Smooth muscle cell (in vitro differentiated cells): ENCODE measurements at regions not wholly inside any gene's neighbourhood (a gene's known extent, or its start where the extent isn't known, plus 50 kb on each side); places are given as distances from the start of the nearest gene placed in this dataset.

Experiments used
- DNase-seq: peaks from one replicate; lab custom pipeline; 2025; ENCODE audit not compliant: unreplicated experiment; lab: John Stamatoyannopoulos, UW
- H2AFZ ChIP-seq: fragments of 200-600 bp; sonication (generic); 2 replicates; pipeline ENCODE4 v1.6.0; 2016; ENCODE audit warnings: antibody characterized with exemption, low read depth, mild to moderate bottlenecking
- H3F3A ChIP-seq: fragments of 200-600 bp; sonication (generic); 2 replicates; pipeline ENCODE4 v1.6.0; 2017; ENCODE audit warnings: antibody characterized with exemption, low read depth
- H3K27ac ChIP-seq: fragments of 200-600 bp; sonication (generic); 2 replicates; pipeline ENCODE4 v1.5.1; 2016; ENCODE audit warnings: low read depth, mild to moderate bottlenecking
- H3K27me3 ChIP-seq: fragments of 200-600 bp; sonication (generic); 2 replicates; pipeline ENCODE4 v1.6.1; 2016; ENCODE audit warnings: low read depth, mild to moderate bottlenecking
- H3K36me3 ChIP-seq: fragments of 200-600 bp; sonication (generic); 2 replicates; pipeline ENCODE4 v1.5.1; 2016; ENCODE audit warnings: low read depth
- H3K4me1 ChIP-seq: fragments of 200-600 bp; sonication (generic); 2 replicates; pipeline ENCODE4 v1.5.1; 2016; ENCODE audit warnings: low read depth
- H3K4me2 ChIP-seq: fragments of 200-600 bp; sonication (generic); 2 replicates; pipeline ENCODE4 v1.6.0; 2016; ENCODE audit warnings: mild to moderate bottlenecking
- H3K4me3 ChIP-seq: fragments of 200-600 bp; sonication (generic); 2 replicates; pipeline ENCODE4 v1.5.1; 2016; ENCODE audit warnings: mild to moderate bottlenecking
- H3K79me2 ChIP-seq: fragments of 200-600 bp; sonication (generic); 2 replicates; pipeline ENCODE4 v1.6.0; 2016; ENCODE audit warnings: low read depth, mild to moderate bottlenecking
- H3K9ac ChIP-seq: fragments of 200-600 bp; sonication (generic); 2 replicates; pipeline ENCODE4 v1.6.0; 2016; ENCODE audit warnings: low read depth
- H3K9me3 ChIP-seq: fragments of 200-600 bp; sonication (generic); replicated peaks from 2 replicates; pipeline ENCODE4 v1.5.1; 2016; ENCODE audit warnings: low read depth
- H4K20me1 ChIP-seq: fragments of 200-600 bp; sonication (generic); 2 replicates; pipeline ENCODE4 v1.6.0; 2016; ENCODE audit warnings: low read depth
- WGBS: methylation state at CpG from one replicate; pipeline ENCODE4 v1.1.7; 2016; ENCODE audit warnings: low lambda C conversion rate; 5-methylcytosine and 5-hydroxymethylcytosine counted together
- TF ChIP-seq, protein P1 (sequence below): fragments of 200-600 bp; sonication (generic); IDR thresholded peaks from 2 replicates; pipeline ENCODE4 v1.5.1; 2017; ENCODE audit warnings: borderline replicate concordance, mild to moderate bottlenecking, antibody characterized with exemption; ENCODE audit not compliant: insufficient read depth, poor library complexity, severe bottlenecking

DNA sequence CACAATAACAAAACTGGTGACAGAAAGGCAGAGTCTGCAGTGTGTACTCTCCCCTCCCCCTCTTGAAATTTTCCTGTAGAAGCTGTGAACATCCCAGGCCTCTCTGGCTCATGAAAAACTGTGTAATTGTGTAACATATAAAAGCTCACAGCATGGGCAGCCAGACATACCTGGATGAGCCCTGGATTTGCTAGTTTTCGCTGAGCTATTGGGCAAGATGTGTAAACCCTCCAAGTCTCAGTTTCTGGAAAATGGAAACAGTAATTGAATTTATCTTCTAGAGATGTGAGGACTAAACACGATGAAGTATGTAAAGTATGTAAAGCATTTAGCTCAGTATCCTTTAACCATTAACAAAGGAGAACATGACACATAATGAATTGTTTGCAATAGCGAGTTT lies 143.2 kb upstream of the ANKH start:
- 16% methylated on average over 3 of the region's 3 CpGs for WGBS

GRCh38 chr5:15013654-15014463 lies 142.3 kb upstream of the ANKH start:
- H3K9ac ChIP-seq, result no peak overlapping the region
- no peak overlapping the region for H3K4me3 ChIP-seq
- no peak for DNase-seq
- 42% methylated on average over 3 of the region's 3 CpGs for WGBS
- no peak overlapping the region for H3K4me2 ChIP-seq
- H3K79me2 ChIP-seq, result no peaks in the 10 kb centered on the region
- no peaks in the 10 kb centered on the region for H3K27me3 ChIP-seq
- H3K36me3 ChIP-seq, result no peaks in the 10 kb centered on the region
- H4K20me1 ChIP-seq, result no peaks in the 10 kb centered on the region
- peaks cover 13% of the 10 kb centered on the region for H3F3A ChIP-seq
- H3K27ac ChIP-seq, result no peak overlapping the region
- H3K9me3 ChIP-seq, result no peaks in the 10 kb centered on the region
- no peak overlapping the region for H2AFZ ChIP-seq
- H3K4me1 ChIP-seq, result peaks cover 9% of the 10 kb centered on the region
- TF ChIP-seq, protein P1, sequence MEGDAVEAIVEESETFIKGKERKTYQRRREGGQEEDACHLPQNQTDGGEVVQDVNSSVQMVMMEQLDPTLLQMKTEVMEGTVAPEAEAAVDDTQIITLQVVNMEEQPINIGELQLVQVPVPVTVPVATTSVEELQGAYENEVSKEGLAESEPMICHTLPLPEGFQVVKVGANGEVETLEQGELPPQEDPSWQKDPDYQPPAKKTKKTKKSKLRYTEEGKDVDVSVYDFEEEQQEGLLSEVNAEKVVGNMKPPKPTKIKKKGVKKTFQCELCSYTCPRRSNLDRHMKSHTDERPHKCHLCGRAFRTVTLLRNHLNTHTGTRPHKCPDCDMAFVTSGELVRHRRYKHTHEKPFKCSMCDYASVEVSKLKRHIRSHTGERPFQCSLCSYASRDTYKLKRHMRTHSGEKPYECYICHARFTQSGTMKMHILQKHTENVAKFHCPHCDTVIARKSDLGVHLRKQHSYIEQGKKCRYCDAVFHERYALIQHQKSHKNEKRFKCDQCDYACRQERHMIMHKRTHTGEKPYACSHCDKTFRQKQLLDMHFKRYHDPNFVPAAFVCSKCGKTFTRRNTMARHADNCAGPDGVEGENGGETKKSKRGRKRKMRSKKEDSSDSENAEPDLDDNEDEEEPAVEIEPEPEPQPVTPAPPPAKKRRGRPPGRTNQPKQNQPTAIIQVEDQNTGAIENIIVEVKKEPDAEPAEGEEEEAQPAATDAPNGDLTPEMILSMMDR, result peak; percentile 69

More for the DNA sequence above, 143.2 kb upstream of the ANKH start:
- H3K9ac ChIP-seq, result no peak overlapping the region
- no peak overlapping the region for H3K4me3 ChIP-seq
- no peak for DNase-seq
- H3K9me3 ChIP-seq, result no peaks in the 10 kb centered on the region
- peak overlapping the region; percentile 31 for H3K27ac ChIP-seq
- TF ChIP-seq, protein P1, result no peak
- peak overlapping the region; percentile 52 for H2AFZ ChIP-seq
- no peaks in the 10 kb centered on the region for H3K4me1 ChIP-seq
- no peaks in the 10 kb centered on the region for H3K36me3 ChIP-seq
- H3F3A ChIP-seq, result peaks cover 4% of the 10 kb centered on the region
- no peaks in the 10 kb centered on the region for H4K20me1 ChIP-seq
- peak overlapping the region; percentile 56 for H3K4me2 ChIP-seq
- no peaks in the 10 kb centered on the region for H3K79me2 ChIP-seq
- H3K27me3 ChIP-seq, result no peaks in the 10 kb centered on the region

DNA sequence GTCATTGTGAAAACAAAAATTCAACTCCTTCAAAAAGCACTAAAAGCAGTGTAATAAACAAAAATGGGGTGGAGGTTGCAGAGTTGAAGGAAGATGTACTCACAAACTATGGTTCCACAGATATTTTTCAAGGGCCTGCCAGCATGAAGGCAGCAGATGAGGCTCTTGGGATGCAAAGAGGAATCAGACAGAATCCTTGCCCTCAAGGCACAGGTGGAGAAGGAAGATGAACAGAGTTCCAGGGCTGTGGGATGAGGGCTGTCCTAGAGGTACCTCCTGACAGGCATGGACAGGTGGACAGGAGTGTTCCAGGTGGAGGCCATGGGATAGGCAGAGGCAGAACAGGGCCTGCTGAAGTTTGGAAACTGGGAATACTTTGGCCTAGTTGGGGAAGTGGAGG lies 140.5 kb upstream of the ANKH start:
- no peak overlapping the region for H3K4me3 ChIP-seq
- no peaks in the 10 kb centered on the region for H3K27me3 ChIP-seq
- H3K4me2 ChIP-seq, result no peak overlapping the region
- no peak for DNase-seq
- no peaks in the 10 kb centered on the region for H3K36me3 ChIP-seq
- no peak overlapping the region for H3K9ac ChIP-seq
- peaks cover 15% of the 10 kb centered on the region for H3F3A ChIP-seq
- H4K20me1 ChIP-seq, result no peaks in the 10 kb centered on the region
- H3K9me3 ChIP-seq, result no peaks in the 10 kb centered on the region
- no peak overlapping the region for H3K27ac ChIP-seq
- no peak overlapping the region for H2AFZ ChIP-seq
- H3K79me2 ChIP-seq, result no peaks in the 10 kb centered on the region
- peaks cover 18% of the 10 kb centered on the region for H3K4me1 ChIP-seq
- TF ChIP-seq, protein P1, result no peak

DNA sequence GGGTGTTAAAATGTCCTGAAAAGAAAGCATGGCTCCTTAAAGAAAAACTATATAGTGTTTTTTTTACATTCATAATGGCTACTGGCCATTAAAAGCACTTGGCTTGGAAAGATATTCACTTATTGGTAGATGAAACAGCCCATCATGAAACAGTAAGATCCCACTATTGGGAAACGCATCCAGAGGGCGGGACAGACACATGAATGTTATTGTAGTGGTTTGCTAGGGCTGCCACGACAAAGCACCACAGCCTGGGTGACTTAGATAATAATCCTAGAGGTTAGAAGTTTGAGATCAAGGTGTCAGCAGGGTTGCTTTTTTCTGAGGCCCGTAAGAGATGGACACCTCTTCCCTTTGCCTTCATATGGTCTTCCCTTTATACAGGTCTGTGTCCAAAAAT lies 139.4 kb upstream of the ANKH start:
- Histone ChIP-seq H3F3A (peaks cover 15% of the 10 kb centered on the region), H2AFZ (no peak overlapping the region), H4K20me1 (no peaks in the 10 kb centered on the region), H3K4me1 (peaks cover 18% of the 10 kb centered on the region), H3K4me2 (no peak overlapping the region), H3K9ac (no peak overlapping the region), H3K27me3 (no peaks in the 10 kb centered on the region), H3K27ac (no peak overlapping the region), H3K36me3 (no peaks in the 10 kb centered on the region), H3K9me3 (no peaks in the 10 kb centered on the region), H3K4me3 (no peak overlapping the region), H3K79me2 (no peaks in the 10 kb centered on the region)
- TF ChIP-seq, protein P1, result no peak
- 89% methylated on average over 4 of the region's 4 CpGs for WGBS
- no peak for DNase-seq
